A549 (cell line): ENCODE measurements at regions not wholly inside any gene's neighbourhood (a gene's known extent, or its start where the extent isn't known, plus 50 kb on each side); places are given as distances from the start of the nearest gene placed in this dataset.

Source experiments
- ATAC-seq, 2 experiments: fragments of 200-7000 bp in 1 of 2; fragments of >200 bp in 1 of 2; cut with Nextera tagmentation in 1 of 2; cut with Tn5 transposase in 1 of 2; 3 replicates each; pipeline versions ENCODE4 v1.8.0 to v1.9.1; 2018 to 2020; ENCODE audit warnings: mild to moderate bottlenecking in 1 of 2, moderate library complexity in 1 of 2
- CTCF ChIA-PET: fragments of 300-600 bp; sonication (Branson Sonifier 250); formaldehyde crosslinking; extraction: SDS; loops from one replicate; lab custom pipeline; 2021; ENCODE audit warnings: antibody characterized with exemption, inconsistent platforms; lab: Yijun Ruan, JAX
- POLR2A ChIA-PET: fragments of 350-600 bp; formaldehyde crosslinking; extraction: SDS; loops from one replicate; lab custom pipeline; 2021; ENCODE audit warnings: antibody characterized with exemption, inconsistent platforms; lab: Yijun Ruan, JAX
- DNase-seq, 2 experiments: peaks; one replicate each; pipeline versions ENCODE4 v3.0.0 to v3.0.0-alpha.2; 2011 to 2016; ENCODE audit warnings: low read depth in 1 of 2, low spot score in 1 of 2
- FAIRE-seq: peaks from 2 replicates; lab custom pipeline; 2011; peaks lifted over from hg19 to GRCh38; lab: Jason Lieb, UNC
- H3K27ac ChIP-seq, 2 experiments: fragments of >200 bp; sonication (Bioruptor Twin); formaldehyde crosslinking; 3 replicates each; pipeline ENCODE4 v1.5.1; 2016 to 2017
- H3K4me1 ChIP-seq: fragments of >200 bp; sonication (Bioruptor Twin); formaldehyde crosslinking; 3 replicates; pipeline ENCODE4 v1.6.1; 2016
- H3K4me2 ChIP-seq: fragments of >200 bp; sonication (Bioruptor Twin); formaldehyde crosslinking; 3 replicates; pipeline ENCODE4 v1.6.1; 2016
- H3K4me3 ChIP-seq: fragments of >200 bp; sonication (Bioruptor Twin); formaldehyde crosslinking; 3 replicates; pipeline ENCODE4 v1.5.1; 2016
- H3K9me3 ChIP-seq: fragments of >200 bp; sonication (Bioruptor Twin); formaldehyde crosslinking; 3 replicates; pipeline ENCODE4 v1.6.1; 2016
- BCL3 ChIP-seq: fragments of >200 bp; sonication (Bioruptor Twin); formaldehyde crosslinking; IDR thresholded peaks from 3 replicates; pipeline ENCODE4 v1.6.1; 2016
- BHLHE40 ChIP-seq: IDR thresholded peaks from 2 replicates; pipeline ENCODE4 v1.6.1; 2012; ENCODE audit warnings: low read depth, low read length, inconsistent platforms
- CBX8 ChIP-seq: fragments of 200-600 bp; sonication (generic); IDR thresholded peaks from 2 replicates; pipeline ENCODE4 v1.6.1; 2016
- CEBPB ChIP-seq, 2 experiments: fragments of >200 bp in 1 of 2; sonication (Bioruptor Twin) in 1 of 2; formaldehyde crosslinking in 1 of 2; IDR thresholded peaks; 2 replicates each; pipeline ENCODE4 v1.6.1; 2012 to 2016
- E2F6 ChIP-seq: IDR thresholded peaks from 2 replicates; pipeline ENCODE4 v1.6.1; 2012; ENCODE audit warnings: low read depth, borderline replicate concordance
- EP300 ChIP-seq, 2 experiments: fragments of >200 bp; sonication (Bioruptor Twin); formaldehyde crosslinking; IDR thresholded peaks; 2 replicates in 1 of 2; 3 replicates in 1 of 2; pipeline ENCODE4 v1.6.1; 2016 to 2017
- FOSB ChIP-seq: fragments of 250-450 bp; sonication (Bioruptor Pico); IDR thresholded peaks from 2 replicates; pipeline ENCODE4 v1.5.0; 2020; ENCODE audit warnings: mild to moderate bottlenecking, moderate library complexity
- FOSL2 ChIP-seq, 2 experiments: fragments of 450-650 bp in 1 of 2; fragments of >200 bp in 1 of 2; sonication (Bioruptor Twin) in 1 of 2; formaldehyde crosslinking; IDR thresholded peaks; 2 replicates each; pipeline versions ENCODE4 v1.5.0 to v1.6.1; 2016 to 2020; ENCODE audit warnings: mild to moderate bottlenecking in 1 of 2, moderate library complexity in 1 of 2
- FOXS1 ChIP-seq: fragments of 250-450 bp; sonication (Bioruptor Pico); IDR thresholded peaks from 2 replicates; pipeline ENCODE4 v1.5.0; 2020; ENCODE audit warnings: mild to moderate bottlenecking, moderate library complexity
- HES2 ChIP-seq: fragments of >200 bp; sonication (Bioruptor Twin); formaldehyde crosslinking; IDR thresholded peaks from 2 replicates; pipeline ENCODE4 v1.6.1; 2016
- HEYL ChIP-seq: fragments of 250-450 bp; sonication (Bioruptor Pico); IDR thresholded peaks from 2 replicates; pipeline ENCODE4 v1.8.0; 2021; ENCODE audit warnings: mild to moderate bottlenecking, moderate library complexity
- MAX ChIP-seq: IDR thresholded peaks from 2 replicates; pipeline ENCODE4 v1.6.1; 2012
- MYC ChIP-seq: IDR thresholded peaks from 2 replicates; pipeline ENCODE4 v1.6.1; 2012; ENCODE audit warnings: mild to moderate bottlenecking, inconsistent platforms, low read length, improper control_type of control experiment, borderline replicate concordance
- NPAS2 ChIP-seq: fragments of 250-450 bp; sonication (Bioruptor Pico); IDR thresholded peaks from 2 replicates; pipeline ENCODE4 v1.8.0; 2022; ENCODE audit warnings: mild to moderate bottlenecking, moderate library complexity, borderline replicate concordance
- NR3C1 ChIP-seq: fragments of >200 bp; sonication (Bioruptor Twin); formaldehyde crosslinking; IDR thresholded peaks from 3 replicates; pipeline ENCODE4 v1.6.1; 2017
- PBX3 ChIP-seq: IDR thresholded peaks from 2 replicates; pipeline ENCODE4 v1.6.1; 2012
- POLR2A ChIP-seq: IDR thresholded peaks from 2 replicates; pipeline ENCODE4 v1.6.1; 2012; ENCODE audit warnings: mild to moderate bottlenecking, low read length
- POLR2AphosphoS2 ChIP-seq: conservative IDR thresholded peaks from 2 replicates; pipeline ENCODE4 v1.6.1; 2012; ENCODE audit warnings: low read length, improper control_type of control experiment, inconsistent platforms
- RAD21 ChIP-seq, 2 experiments: fragments of >200 bp in 1 of 2; sonication (Bioruptor Twin) in 1 of 2; formaldehyde crosslinking in 1 of 2; IDR thresholded peaks in 1 of 2; conservative IDR thresholded peaks in 1 of 2; 2 replicates in 1 of 2; 3 replicates in 1 of 2; pipeline ENCODE4 v1.6.1; 2012 to 2018; ENCODE audit warnings: inconsistent platforms in 1 of 2
- RARB ChIP-seq: fragments of 250-450 bp; sonication (Bioruptor Pico); IDR thresholded peaks from 2 replicates; pipeline ENCODE4 v1.8.0; 2021; ENCODE audit warnings: mild to moderate bottlenecking, moderate library complexity
- RFX5 ChIP-seq: fragments of 450-650 bp; IDR thresholded peaks from 2 replicates; pipeline ENCODE4 v1.7.1; 2014; ENCODE audit warnings: antibody characterized with exemption, mild to moderate bottlenecking, moderate library complexity
- RNF2 ChIP-seq: fragments of 200-600 bp; sonication (generic); IDR thresholded peaks from 2 replicates; pipeline ENCODE4 v1.6.1; 2016; ENCODE audit warnings: low read depth, mild to moderate bottlenecking, antibody characterized with exemption, moderate library complexity, borderline replicate concordance
- SMC3 ChIP-seq: fragments of >200 bp; sonication (Bioruptor Twin); formaldehyde crosslinking; IDR thresholded peaks from 3 replicates; pipeline ENCODE4 v1.6.1; 2018; ENCODE audit warnings: inconsistent platforms
- TFCP2L1 ChIP-seq: fragments of 250-450 bp; sonication (Bioruptor Pico); IDR thresholded peaks from 2 replicates; pipeline ENCODE4 v1.5.0; 2021; ENCODE audit warnings: mild to moderate bottlenecking
- TP53 ChIP-seq: fragments of 250-450 bp; sonication (Bioruptor Pico); IDR thresholded peaks from 2 replicates; pipeline ENCODE4 v1.5.0; 2021; ENCODE audit warnings: mild to moderate bottlenecking, moderate library complexity
- USF2 ChIP-seq: fragments of 450-650 bp; IDR thresholded peaks from 2 replicates; pipeline ENCODE4 v1.6.1; 2014; ENCODE audit warnings: antibody characterized with exemption
- ZFP36 ChIP-seq: fragments of 450-650 bp; IDR thresholded peaks from 2 replicates; pipeline ENCODE4 v1.6.1; 2014; ENCODE audit warnings: borderline replicate concordance; ENCODE audit not compliant: partially characterized antibody
- ZSCAN20 ChIP-seq: fragments of 250-450 bp; sonication (Bioruptor Pico); IDR thresholded peaks from 2 replicates; pipeline ENCODE4 v1.8.0; 2022; ENCODE audit warnings: mild to moderate bottlenecking, moderate library complexity
- WGBS: methylation state at CpG from one replicate; pipeline ENCODE4 v1.1.6; 2017; ENCODE audit errors: missing lambda C conversion rate; 5-methylcytosine and 5-hydroxymethylcytosine counted together
- TF ChIP-seq, protein P1 (sequence below): fragments of 150-350 bp; IDR thresholded peaks from 2 replicates; pipeline ENCODE4 v1.6.1; 2014; ENCODE audit warnings: low read depth, mild to moderate bottlenecking, low read length

DNA sequence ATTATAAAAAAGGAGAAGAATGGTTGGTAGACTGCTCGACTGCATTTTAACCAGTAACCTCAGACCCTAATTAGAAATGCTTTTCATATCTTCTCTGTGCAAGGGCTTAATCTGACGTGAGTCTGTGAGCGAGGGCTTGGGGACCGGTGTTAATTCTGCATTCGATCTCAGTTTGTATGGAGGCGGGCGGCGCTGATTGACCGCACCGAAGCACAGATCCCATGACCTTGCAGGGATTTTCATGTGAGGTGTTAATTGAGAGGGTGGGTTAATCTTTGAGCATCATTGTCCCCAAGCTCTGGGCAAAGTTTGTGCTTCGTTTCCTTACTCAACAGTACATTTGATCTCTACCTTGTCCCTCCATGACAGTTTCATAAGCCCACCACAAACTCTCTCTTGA lies 250.9 kb downstream of the NR2F2 start:
- FAIRE-seq: no peak
- no peak for DNase-seq
- ChIA-PET CTCF (no interaction called here), POLR2A (no interaction called here)
- ATAC-seq: no peak
- Histone ChIP-seq H3K4me1 (no peaks in the 10 kb centered on the region), H3K4me2 (no peak overlapping the region), H3K4me3 (no peak overlapping the region), H3K9me3 (no peaks in the 10 kb centered on the region), H3K27ac (no peak overlapping the region)
- no peak for TF ChIP-seq FOSB (CRISPR knock-in tag)
- no peak for TF ChIP-seq E2F6
- no peak for TF ChIP-seq RNF2
- no peak for TF ChIP-seq ZSCAN20
- TF ChIP-seq MAX: no peak
- TF ChIP-seq NPAS2 (CRISPR knock-in tag): no peak
- TF ChIP-seq NR3C1: no peak
- no peak for TF ChIP-seq CBX8
- TF ChIP-seq RFX5: no peak
- TF ChIP-seq MYC: no peak
- TF ChIP-seq RAD21 (conservative IDR thresholded peaks at IDR 0.05 in 1 of 2, IDR thresholded peaks at IDR 0.05 in 1 of 2): no peak
- no peak for TF ChIP-seq EP300 (IDR thresholded peaks at IDR 0.05)
- no peak for TF ChIP-seq PBX3
- no peak for TF ChIP-seq CEBPB (IDR thresholded peaks at IDR 0.05)
- no peak for TF ChIP-seq HES2
- 52% methylated on average over 11 of the region's 11 CpGs for WGBS

DNA sequence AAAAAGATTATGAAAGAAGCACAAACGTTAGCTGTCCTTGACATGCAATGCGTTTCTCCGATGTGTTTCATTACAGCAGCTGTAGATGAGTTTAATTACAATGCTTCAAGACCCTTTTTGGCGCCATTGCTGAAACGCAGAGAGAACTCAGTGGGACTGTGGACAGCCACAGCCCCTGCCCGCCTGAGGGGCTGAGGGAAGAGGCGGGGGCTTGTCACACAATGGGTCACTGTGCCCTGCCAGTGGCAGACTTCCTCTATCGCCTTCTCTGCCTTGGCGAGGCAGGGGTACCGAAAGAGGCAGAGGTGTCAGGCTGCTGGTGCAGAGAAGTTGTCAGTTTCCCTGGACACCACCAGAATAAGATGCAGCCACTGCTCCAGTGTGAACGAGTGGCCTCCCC lies 252.0 kb downstream of the NR2F2 start:
- POLR2A ChIA-PET: no interaction called here
- Histone ChIP-seq H3K4me3 (no peak overlapping the region), H3K4me2 (no peak overlapping the region), H3K9me3 (no peaks in the 10 kb centered on the region), H3K4me1 (no peaks in the 10 kb centered on the region), H3K27ac (no peak overlapping the region)
- DNase-seq (no peak), ATAC-seq (no peak), FAIRE-seq (no peak)
- CTCF ChIA-PET: no interaction called here
- 35% methylated on average over 11 of the region's 11 CpGs for WGBS
- TF ChIP-seq, protein P1, sequence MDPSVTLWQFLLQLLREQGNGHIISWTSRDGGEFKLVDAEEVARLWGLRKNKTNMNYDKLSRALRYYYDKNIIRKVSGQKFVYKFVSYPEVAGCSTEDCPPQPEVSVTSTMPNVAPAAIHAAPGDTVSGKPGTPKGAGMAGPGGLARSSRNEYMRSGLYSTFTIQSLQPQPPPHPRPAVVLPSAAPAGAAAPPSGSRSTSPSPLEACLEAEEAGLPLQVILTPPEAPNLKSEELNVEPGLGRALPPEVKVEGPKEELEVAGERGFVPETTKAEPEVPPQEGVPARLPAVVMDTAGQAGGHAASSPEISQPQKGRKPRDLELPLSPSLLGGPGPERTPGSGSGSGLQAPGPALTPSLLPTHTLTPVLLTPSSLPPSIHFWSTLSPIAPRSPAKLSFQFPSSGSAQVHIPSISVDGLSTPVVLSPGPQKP: no peak
- TF ChIP-seq ZSCAN20: no peak
- TF ChIP-seq USF2: no peak
- TF ChIP-seq TP53 (CRISPR knock-in tag): no peak
- TF ChIP-seq HEYL (CRISPR knock-in tag): no peak
- TF ChIP-seq MYC: no peak
- no peak for TF ChIP-seq BHLHE40
- no peak for TF ChIP-seq ZFP36
- no peak for TF ChIP-seq CEBPB (IDR thresholded peaks at IDR 0.05)
- TF ChIP-seq E2F6: no peak
- TF ChIP-seq BCL3: no peak
- no peak for TF ChIP-seq NPAS2 (CRISPR knock-in tag)
- no peak for TF ChIP-seq EP300 (IDR thresholded peaks at IDR 0.05)
- no peak for TF ChIP-seq FOSL2 (IDR thresholded peaks at IDR 0.05)
- no peak for TF ChIP-seq FOSL2 (CRISPR knock-in tag; IDR thresholded peaks at IDR 0.05)
- TF ChIP-seq POLR2A: no peak
- TF ChIP-seq POLR2AphosphoS2: no peak
- no peak for TF ChIP-seq FOXS1
- no peak for TF ChIP-seq TFCP2L1 (CRISPR knock-in tag)
- TF ChIP-seq RARB: no peak
- no peak for TF ChIP-seq SMC3
